ENCODE measurements at regions not wholly inside any gene's neighbourhood (a gene's known extent, or its start where the extent isn't known, plus 50 kb on each side); places are given as distances from the start of the nearest gene placed in this dataset.
A peak's percentile ranks its signal among the peaks of the same experiment; 100 is the strongest.

DNA sequence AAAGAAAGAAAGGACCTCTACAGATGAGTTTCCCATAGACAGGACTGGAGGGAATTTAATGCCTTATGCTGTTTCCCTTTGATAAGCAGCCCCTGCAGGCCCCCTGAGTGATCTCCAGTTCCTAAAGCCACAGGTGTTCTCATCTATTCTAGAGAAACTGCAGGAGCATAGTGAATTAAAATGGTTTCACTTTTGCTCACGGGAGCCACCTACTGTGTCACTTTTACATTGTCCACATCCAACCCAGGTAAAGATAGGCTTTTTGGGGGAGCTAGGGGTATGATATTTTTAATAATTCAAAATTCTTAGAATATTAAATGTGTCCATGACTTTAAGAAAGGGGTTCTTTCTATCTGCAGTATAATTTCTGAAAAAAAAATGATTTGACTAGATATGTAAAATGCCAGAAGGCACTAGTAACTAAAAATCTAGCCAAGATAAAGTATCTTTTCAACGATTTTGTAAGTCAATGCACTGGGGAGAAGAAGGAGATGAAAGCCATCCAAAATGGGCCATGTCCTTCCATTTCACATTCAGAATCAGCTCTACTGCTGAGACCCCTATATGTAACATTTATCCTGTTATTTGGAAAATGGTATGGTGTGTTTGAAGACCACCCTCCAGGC lies 267.3 kb upstream of the DUSP10 start:
- no peaks in the 10 kb centered on the region for H3K36me3 ChIP-seq (replicated peaks in 1 of 2; ENCODE audit: insufficient read depth in 1 of 2, low read depth in 2 of 2)
- DNase-seq (peak; percentile 15 to 31 (median 18)), ATAC-seq (peak; percentile 53)
- no peak for TF ChIP-seq POLR2A (IDR thresholded peaks at IDR 0.05)
- TF ChIP-seq, protein P1, sequence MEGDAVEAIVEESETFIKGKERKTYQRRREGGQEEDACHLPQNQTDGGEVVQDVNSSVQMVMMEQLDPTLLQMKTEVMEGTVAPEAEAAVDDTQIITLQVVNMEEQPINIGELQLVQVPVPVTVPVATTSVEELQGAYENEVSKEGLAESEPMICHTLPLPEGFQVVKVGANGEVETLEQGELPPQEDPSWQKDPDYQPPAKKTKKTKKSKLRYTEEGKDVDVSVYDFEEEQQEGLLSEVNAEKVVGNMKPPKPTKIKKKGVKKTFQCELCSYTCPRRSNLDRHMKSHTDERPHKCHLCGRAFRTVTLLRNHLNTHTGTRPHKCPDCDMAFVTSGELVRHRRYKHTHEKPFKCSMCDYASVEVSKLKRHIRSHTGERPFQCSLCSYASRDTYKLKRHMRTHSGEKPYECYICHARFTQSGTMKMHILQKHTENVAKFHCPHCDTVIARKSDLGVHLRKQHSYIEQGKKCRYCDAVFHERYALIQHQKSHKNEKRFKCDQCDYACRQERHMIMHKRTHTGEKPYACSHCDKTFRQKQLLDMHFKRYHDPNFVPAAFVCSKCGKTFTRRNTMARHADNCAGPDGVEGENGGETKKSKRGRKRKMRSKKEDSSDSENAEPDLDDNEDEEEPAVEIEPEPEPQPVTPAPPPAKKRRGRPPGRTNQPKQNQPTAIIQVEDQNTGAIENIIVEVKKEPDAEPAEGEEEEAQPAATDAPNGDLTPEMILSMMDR (IDR thresholded peaks at IDR 0.05), result peak in 6 of 7 experiments; percentile 18 to 48 (median 41)
- no peaks in the 10 kb centered on the region for H3K9me3 ChIP-seq
- WGBS, 2 donors, result 18 to 27% methylated on average over 2 of the region's 2 CpGs
- peaks cover 6% of the 10 kb centered on the region for H3K4me1 ChIP-seq
- intact Hi-C loops (cut with DNase I), result no loop called here
- H3K27ac ChIP-seq, result no peak overlapping the region
- H3K27me3 ChIP-seq, result no peaks in the 10 kb centered on the region
- no peak overlapping the region for H3K4me3 ChIP-seq

DNA sequence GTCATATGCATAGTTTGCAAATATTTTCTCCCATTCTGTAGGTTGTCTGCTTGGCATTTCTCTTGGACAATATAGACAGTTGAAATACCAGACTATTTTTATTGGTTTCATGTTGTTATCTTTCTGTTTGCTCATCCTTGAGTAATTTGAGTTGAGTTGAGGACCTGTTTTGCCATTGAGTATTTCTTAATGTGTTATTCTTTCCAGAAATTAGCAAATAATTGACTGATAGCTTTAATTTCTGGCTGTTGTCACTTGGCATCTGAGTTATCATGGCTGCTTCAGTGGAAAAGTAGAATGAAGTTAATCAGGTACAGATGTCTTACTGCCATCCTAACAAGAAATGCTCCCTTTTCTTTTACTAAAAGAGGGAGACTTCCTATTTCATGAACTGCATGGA lies 264.8 kb upstream of the DUSP10 start:
- H3K4me3 ChIP-seq, result no peak overlapping the region
- no peak for TF ChIP-seq POLR2A (IDR thresholded peaks at IDR 0.05)
- TF ChIP-seq, protein P1 (IDR thresholded peaks at IDR 0.05), result no peak
- no peaks in the 10 kb centered on the region for H3K27me3 ChIP-seq
- peaks cover 6% of the 10 kb centered on the region for H3K4me1 ChIP-seq
- H3K9me3 ChIP-seq, result no peaks in the 10 kb centered on the region
- intact Hi-C loops (cut with DNase I), result no loop called here
- H3K36me3 ChIP-seq (replicated peaks in 1 of 2; ENCODE audit: insufficient read depth in 1 of 2, low read depth in 2 of 2), result no peaks in the 10 kb centered on the region
- no peak for DNase-seq
- ATAC-seq, result no peak
- H3K27ac ChIP-seq, result no peak overlapping the region

DNA sequence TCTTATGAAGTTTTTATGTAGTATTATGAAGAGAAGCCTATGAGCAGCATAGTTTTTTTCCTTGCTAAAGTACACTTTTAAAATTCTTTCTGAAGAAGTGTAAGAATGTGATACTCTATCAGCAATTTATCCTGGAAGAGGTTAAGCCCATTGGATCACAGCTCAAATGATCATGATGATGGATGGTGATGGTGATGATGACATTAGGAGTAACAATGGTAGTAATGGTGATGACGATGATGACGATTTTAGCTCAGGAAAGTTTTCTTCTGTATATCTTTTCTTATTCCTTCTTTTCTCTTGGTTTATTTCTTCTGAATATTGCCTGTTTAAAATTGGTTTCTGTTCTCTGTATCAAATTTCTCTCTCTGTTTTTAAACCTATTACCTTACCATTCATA lies 262.9 kb upstream of the DUSP10 start:
- H3K9me3 ChIP-seq, result no peaks in the 10 kb centered on the region
- ATAC-seq (no peak), DNase-seq (no peak)
- peaks cover 6% of the 10 kb centered on the region for H3K4me1 ChIP-seq
- intact Hi-C loops (cut with DNase I), result no loop called here
- WGBS, 2 donors, result 80 to 86% methylated on average over 2 of the region's 2 CpGs
- H3K4me3 ChIP-seq, result no peak overlapping the region
- no peak overlapping the region for H3K27ac ChIP-seq
- TF ChIP-seq, protein P1 (IDR thresholded peaks at IDR 0.05), result no peak
- TF ChIP-seq POLR2A (IDR thresholded peaks at IDR 0.05), result no peak
- no peaks in the 10 kb centered on the region for H3K36me3 ChIP-seq (replicated peaks in 1 of 2; ENCODE audit: insufficient read depth in 1 of 2, low read depth in 2 of 2)
- H3K27me3 ChIP-seq, result no peaks in the 10 kb centered on the region

DNA sequence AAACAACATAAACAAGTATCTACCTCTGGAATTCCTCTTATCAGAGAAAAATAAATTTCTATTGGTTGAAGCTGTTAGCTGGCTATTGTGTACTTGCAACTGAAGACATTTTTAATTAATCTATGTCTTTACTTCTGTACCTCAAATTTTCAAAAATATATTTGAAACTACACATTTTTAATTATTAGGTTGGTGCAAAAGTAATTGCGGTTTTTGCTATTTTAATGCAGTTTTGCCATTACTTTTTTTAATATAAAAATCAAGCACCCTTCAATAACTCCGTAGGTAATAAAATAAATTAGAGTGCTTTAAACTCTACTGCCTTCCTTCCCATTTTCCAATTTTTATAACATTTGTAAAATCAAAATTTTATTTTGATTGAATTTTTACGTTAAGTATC lies 262.1 kb upstream of the DUSP10 start:
- H3K4me1 ChIP-seq, result peaks cover 6% of the 10 kb centered on the region
- H3K27me3 ChIP-seq, result no peaks in the 10 kb centered on the region
- no peak for TF ChIP-seq POLR2A (IDR thresholded peaks at IDR 0.05)
- TF ChIP-seq, protein P1 (IDR thresholded peaks at IDR 0.05), result no peak
- ATAC-seq (no peak), DNase-seq (no peak)
- H3K4me3 ChIP-seq, result no peak overlapping the region
- H3K27ac ChIP-seq, result no peak overlapping the region
- WGBS, 2 donors, result 53 to 60% methylated on average over 3 of the region's 3 CpGs
- intact Hi-C loops (cut with DNase I), result no loop called here
- H3K9me3 ChIP-seq, result no peaks in the 10 kb centered on the region
- H3K36me3 ChIP-seq (replicated peaks in 1 of 2; ENCODE audit: insufficient read depth in 1 of 2, low read depth in 2 of 2), result no peaks in the 10 kb centered on the region

DNA sequence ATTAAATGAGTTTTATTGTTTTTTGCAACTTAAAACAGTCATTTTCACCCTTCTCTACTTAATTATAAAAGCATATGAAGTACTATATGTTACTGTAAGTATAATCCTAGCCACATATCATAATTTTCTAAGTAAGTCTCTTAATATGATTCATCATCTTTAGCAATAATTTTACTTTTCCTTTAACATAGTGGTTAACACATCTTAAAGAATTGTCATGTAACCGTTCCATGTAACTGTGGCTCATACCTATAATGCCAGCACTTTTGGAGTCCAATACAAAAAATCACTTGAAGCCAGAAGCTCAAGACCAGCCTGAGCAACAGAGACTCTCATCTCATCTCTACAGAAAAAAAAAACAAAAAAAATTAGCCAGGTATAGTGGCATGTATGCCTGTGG lies 260.6 kb upstream of the DUSP10 start:
- Histone ChIP-seq H3K27me3 (no peaks in the 10 kb centered on the region), H3K4me3 (no peak overlapping the region), H3K27ac (no peak overlapping the region), H3K4me1 (no peaks in the 10 kb centered on the region), H3K36me3 (replicated peaks in 1 of 2; ENCODE audit: insufficient read depth in 1 of 2, low read depth in 2 of 2) (no peaks in the 10 kb centered on the region), H3K9me3 (no peaks in the 10 kb centered on the region)
- no peak for ATAC-seq
- TF ChIP-seq, protein P1 (IDR thresholded peaks at IDR 0.05), result no peak
- TF ChIP-seq POLR2A (IDR thresholded peaks at IDR 0.05), result no peak
- DNase-seq, result no peak
- WGBS, 2 donors, result 76 to 83% methylated on average over 1 of the region's 1 CpG
- intact Hi-C loops (cut with DNase I), result no loop called here
